ENCODE measurements at regions not wholly inside any gene's neighbourhood (a gene's known extent, or its start where the extent isn't known, plus 50 kb on each side); places are given as distances from the start of the nearest gene placed in this dataset.
"Not testable (repeated sequence)": the region's sequence is repeated elsewhere in the genome, so short reads cannot be mapped to it uniquely, and the experiment has no call there.

DNA sequence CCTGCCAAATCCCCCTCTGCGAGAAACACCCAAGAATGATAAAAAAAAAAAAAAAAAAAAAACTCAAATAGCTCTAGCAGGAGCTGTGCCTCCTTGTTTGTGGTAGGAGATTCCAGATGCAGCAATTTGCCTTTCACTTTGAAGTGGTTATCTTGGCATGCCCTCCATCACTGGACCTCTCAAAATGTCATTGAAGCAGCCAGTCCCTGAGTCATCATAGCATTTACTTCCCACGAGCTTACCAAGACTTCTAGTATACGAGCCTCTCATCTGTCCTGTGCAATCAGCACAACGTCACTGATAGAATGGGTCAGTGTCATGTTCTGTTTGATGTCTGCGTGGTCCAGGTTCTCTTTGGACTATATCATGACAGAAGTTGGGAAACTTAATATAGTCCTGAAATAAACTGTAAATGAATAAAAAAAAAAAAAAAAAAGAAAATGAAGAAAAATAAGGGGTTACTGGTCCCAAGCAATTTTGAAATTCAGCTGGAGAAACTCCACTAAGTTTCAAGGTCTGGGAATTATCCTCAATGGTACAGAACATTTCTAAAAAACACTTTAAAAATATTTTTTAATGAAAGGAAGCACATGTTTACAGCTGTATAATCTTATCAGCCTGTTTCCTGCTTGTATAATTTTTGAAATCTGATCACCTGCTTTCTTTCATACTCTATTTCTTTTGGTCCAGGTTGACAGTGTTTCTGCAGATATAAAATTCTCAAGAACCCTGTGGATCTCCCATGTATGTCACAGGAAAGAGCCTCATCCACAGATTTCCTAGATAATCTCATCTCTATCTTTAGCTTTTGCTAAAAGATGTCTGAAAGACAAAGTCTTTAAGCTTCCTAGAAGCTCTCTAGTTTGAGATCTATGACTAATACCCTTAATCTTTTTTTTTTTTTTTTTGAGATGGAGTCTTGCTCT lies 74.1 kb upstream of the EHBP1 start:
- peaks cover 0 to 2% (median 0%) of the 10 kb centered on the region in 3 donors for H3K27me3 Mint-ChIP-seq (ENCODE audit: low read depth in 3 of 3)
- no peaks in the 10 kb centered on the region for H4K20me1 ChIP-seq (ENCODE audit: insufficient read depth, low read length)
- H3K4me3 Mint-ChIP-seq, result no peak overlapping the region

DNA sequence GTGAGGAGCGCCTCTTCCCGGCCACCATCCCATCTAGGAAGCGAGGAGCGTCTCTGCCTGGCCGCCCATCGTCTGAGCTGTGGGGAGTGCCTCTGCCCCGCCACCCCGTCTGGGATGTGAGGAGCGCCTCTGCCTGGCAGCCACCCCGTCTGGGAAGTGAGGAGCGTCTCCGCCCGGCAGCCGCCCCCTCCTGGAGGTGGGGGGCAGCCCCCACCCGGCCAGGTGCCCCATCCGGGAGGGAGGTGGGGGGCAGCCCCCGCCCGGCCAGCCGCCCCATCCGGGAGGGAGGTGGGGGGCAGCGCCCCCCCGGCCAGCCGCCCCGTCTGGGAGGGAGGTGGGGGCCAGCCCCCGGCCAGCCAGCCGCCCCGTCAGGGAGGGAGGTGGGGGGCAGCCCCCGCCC lies 75.3 kb upstream of the EHBP1 start:
- H2AFZ ChIP-seq (ENCODE audit: insufficient read depth, low read depth, low read length, poor library complexity, severe bottlenecking); H3K36me3 ChIP-seq (replicated peaks in 1 of 2; ENCODE audit: control insufficient read depth in 1 of 2, insufficient read depth in 2 of 2, low read length in 2 of 2); H3K9ac ChIP-seq (ENCODE audit: insufficient read depth, low read length, poor library complexity, severe bottlenecking); H3K79me2 ChIP-seq (ENCODE audit: insufficient read depth, low read length); H3K36me3 Mint-ChIP-seq; H3K4me1 Mint-ChIP-seq; intact Hi-C loops (cut with micrococcal nuclease); H3K4me2 ChIP-seq (replicated peaks; ENCODE audit: extremely low read depth, low read length, poor library complexity, severe bottlenecking); H4K20me1 ChIP-seq (ENCODE audit: insufficient read depth, low read length); H3K4me1 ChIP-seq (ENCODE audit: control insufficient read depth in 1 of 2, insufficient read depth in 2 of 2, low read length in 2 of 2); H3K4me3 ChIP-seq (replicated peaks in 1 of 3; ENCODE audit: low read depth in 2 of 3, low read length in 3 of 3); H3K4me3 Mint-ChIP-seq; H3K27me3 Mint-ChIP-seq (ENCODE audit: low read depth in 3 of 3); H3K27me3 ChIP-seq (ENCODE audit: control insufficient read depth in 2 of 2, insufficient read depth in 2 of 2, low read length in 2 of 2); H3K27ac ChIP-seq (ENCODE audit: low read depth in 1 of 2, low read length in 2 of 2); DNase-seq; H3K27ac Mint-ChIP-seq: not testable (repeated sequence)
- peaks cover 0 to 18% of the 10 kb centered on the region in 2 donors for H3K9me3 ChIP-seq (replicated peaks in 1 of 2; ENCODE audit: control insufficient read depth in 1 of 2, insufficient read depth in 1 of 2, low read length in 2 of 2)
- H3K9me3 Mint-ChIP-seq, result peaks cover 23 to 41% (median 29%) of the 10 kb centered on the region in 7 donors
- WGBS (ENCODE audit: insufficient coverage), result 100% methylated on average over 6 of the region's 28 CpGs

More for the DNA sequence above, 74.1 kb upstream of the EHBP1 start:
- Histone ChIP-seq H3K79me2 (ENCODE audit: insufficient read depth, low read length) (no peaks in the 10 kb centered on the region), H3K27ac (ENCODE audit: low read depth in 1 of 2, low read length in 2 of 2) (no peak overlapping the region), H3K4me3 (replicated peaks in 1 of 3; ENCODE audit: low read depth in 2 of 3, low read length in 3 of 3) (no peak overlapping the region), H2AFZ (ENCODE audit: insufficient read depth, low read depth, low read length, poor library complexity, severe bottlenecking) (no peak overlapping the region), H3K9ac (ENCODE audit: insufficient read depth, low read length, poor library complexity, severe bottlenecking) (no peak overlapping the region), H3K4me1 (ENCODE audit: control insufficient read depth in 1 of 2, insufficient read depth in 2 of 2, low read length in 2 of 2) (no peaks in the 10 kb centered on the region), H3K9me3 (replicated peaks in 1 of 2; ENCODE audit: control insufficient read depth in 1 of 2, insufficient read depth in 1 of 2, low read length in 2 of 2) (peaks cover 0 to 18% of the 10 kb centered on the region in 2 donors), H3K36me3 (replicated peaks in 1 of 2; ENCODE audit: control insufficient read depth in 1 of 2, insufficient read depth in 2 of 2, low read length in 2 of 2) (no peaks in the 10 kb centered on the region), H3K27me3 (ENCODE audit: control insufficient read depth in 2 of 2, insufficient read depth in 2 of 2, low read length in 2 of 2) (no peaks in the 10 kb centered on the region), H3K4me2 (replicated peaks; ENCODE audit: extremely low read depth, low read length, poor library complexity, severe bottlenecking) (no peak overlapping the region)
- peaks cover 27 to 41% (median 32%) of the 10 kb centered on the region in 7 donors for H3K9me3 Mint-ChIP-seq
- no peak for DNase-seq
- whole genome bisulfite sequencing (ENCODE audit: insufficient coverage), result no CpG with 5 or more reads among the region's 5 CpGs
- H3K36me3 Mint-ChIP-seq, result no peaks in the 10 kb centered on the region
- TF ChIP-seq CTCF (IDR thresholded peaks at IDR 0.05), result no peak
- intact Hi-C loops (cut with micrococcal nuclease), result no loop called here
- no peaks in the 10 kb centered on the region for H3K4me1 Mint-ChIP-seq
- no peak overlapping the region for H3K27ac Mint-ChIP-seq

GRCh38 chr2:62629310-62629709 lies 76.2 kb upstream of the EHBP1 start:
- H3K27me3 ChIP-seq (ENCODE audit: control insufficient read depth in 2 of 2, insufficient read depth in 2 of 2, low read length in 2 of 2); H3K36me3 ChIP-seq (replicated peaks in 1 of 2; ENCODE audit: control insufficient read depth in 1 of 2, insufficient read depth in 2 of 2, low read length in 2 of 2); intact Hi-C loops (cut with micrococcal nuclease); H3K27ac Mint-ChIP-seq; H3K27ac ChIP-seq (ENCODE audit: low read depth in 1 of 2, low read length in 2 of 2); H3K9ac ChIP-seq (ENCODE audit: insufficient read depth, low read length, poor library complexity, severe bottlenecking); DNase-seq; H3K36me3 Mint-ChIP-seq; H4K20me1 ChIP-seq (ENCODE audit: insufficient read depth, low read length); H3K4me1 ChIP-seq (ENCODE audit: control insufficient read depth in 1 of 2, insufficient read depth in 2 of 2, low read length in 2 of 2); H3K79me2 ChIP-seq (ENCODE audit: insufficient read depth, low read length); H2AFZ ChIP-seq (ENCODE audit: insufficient read depth, low read depth, low read length, poor library complexity, severe bottlenecking); H3K27me3 Mint-ChIP-seq (ENCODE audit: low read depth in 3 of 3); H3K4me3 Mint-ChIP-seq; H3K4me3 ChIP-seq (replicated peaks in 1 of 3; ENCODE audit: low read depth in 2 of 3, low read length in 3 of 3); H3K4me2 ChIP-seq (replicated peaks; ENCODE audit: extremely low read depth, low read length, poor library complexity, severe bottlenecking); H3K4me1 Mint-ChIP-seq: not testable (repeated sequence)
- peaks cover 17 to 41% (median 27%) of the 10 kb centered on the region in 7 donors for H3K9me3 Mint-ChIP-seq
- peaks cover 0 to 18% of the 10 kb centered on the region in 2 donors for H3K9me3 ChIP-seq (replicated peaks in 1 of 2; ENCODE audit: control insufficient read depth in 1 of 2, insufficient read depth in 1 of 2, low read length in 2 of 2)
- WGBS (ENCODE audit: insufficient coverage), result no CpG with 5 or more reads among the region's 5 CpGs

Data from CD14-positive monocyte (primary cell).